Stomach (tissue), 8 donors: ENCODE measurements at regions not wholly inside any gene's neighbourhood (a gene's known extent, or its start where the extent isn't known, plus 50 kb on each side); places are given as distances from the start of the nearest gene placed in this dataset.

Experiments
- DNase-seq, 2 donors: peaks; one replicate each; pipeline versions ENCODE4 v3.0.0 to v3.0.0-alpha.2; 2013 to 2019
- H3K27ac ChIP-seq, 5 donors: fragments of 200-600 bp in 4 of 5; sonication (generic) in 4 of 5; one replicate each; pipeline ENCODE4 v1.5.1; 2013 to 2019; ENCODE audit warnings: mild to moderate bottlenecking in 1 of 5, moderate library complexity in 1 of 5
- H3K27me3 ChIP-seq, 3 donors: fragments of 200-600 bp; sonication (generic); one replicate each; pipeline ENCODE4 v1.5.1; 2017 to 2019; ENCODE audit warnings: mixed run types in 1 of 3
- H3K36me3 ChIP-seq, 4 donors: fragments of 200-600 bp; sonication (generic); 1 replicate in 3 of 4; 2 replicates in 1 of 4; pipeline ENCODE4 v1.5.1; 2016 to 2019
- H3K4me1 ChIP-seq, 4 donors: fragments of 200-600 bp; sonication (generic); one replicate each; pipeline ENCODE4 v1.5.1; 2016 to 2019
- H3K4me3 ChIP-seq, 4 donors: fragments of 200-600 bp; sonication (generic) in 3 of 4; one replicate each; pipeline ENCODE4 v1.5.1; 2016 to 2019; ENCODE audit warnings: mild to moderate bottlenecking in 1 of 4
- H3K9me3 ChIP-seq, 4 donors: fragments of 200-600 bp; sonication (generic); one replicate each; pipeline ENCODE4 v1.5.1; 2016 to 2019
- CTCF ChIP-seq, 7 experiments: fragments of 450-650 bp in 4 of 7; fragments of 200-600 bp in 3 of 7; sonication (generic) in 3 of 7; IDR thresholded peaks; one replicate each; pipeline ENCODE4 v1.5.1; 2016 to 2019; ENCODE audit warnings: antibody characterized with exemption in 7 of 7, control low read depth in 2 of 7, mild to moderate bottlenecking in 1 of 7
- EP300 ChIP-seq: sonication (generic); formaldehyde crosslinking; IDR thresholded peaks from one replicate; pipeline ENCODE4 v1.6.1; 2017; ENCODE audit warnings: antibody characterized with exemption
- POLR2A ChIP-seq, 4 donors: fragments of 450-650 bp; IDR thresholded peaks; one replicate each; pipeline ENCODE4 v1.6.1; 2016; ENCODE audit warnings: antibody characterized with exemption in 4 of 4, control low read depth in 2 of 4, mild to moderate bottlenecking in 1 of 4, moderate library complexity in 1 of 4
- POLR2AphosphoS5 ChIP-seq, 3 donors: sonication (generic); formaldehyde crosslinking; IDR thresholded peaks; one replicate each; pipeline ENCODE4 v1.6.1; 2016; ENCODE audit warnings: antibody characterized with exemption in 3 of 3
- WGBS, 5 donors: extraction: QIAGEN DNeasy Blood & Tissue Kit in 3 of 5; methylation state at CpG; one replicate each; pipeline versions ENCODE4 v1.1.5 to v1.1.7; 2013 to 2018; 5-methylcytosine and 5-hydroxymethylcytosine counted together
- intact Hi-C: fragments of 100-400 bp; cut with DNase I; formaldehyde crosslinking; loops from one replicate; pipeline ENCODE4 v1.15.1; 2023; ENCODE audit warnings: low total_unique reads
- donor health status: healthy with polysubstance abuse.
- donor health status: Bipolar disorder and iron deficiency.
- donor health status: healthy.

GRCh38 chr16:87095271-87095670 lies 221.9 kb downstream of the C16orf95 start:
- H3K27me3 ChIP-seq: peaks cover 0 to 49% (median 6%) of the 10 kb centered on the region in 3 donors
- H3K4me3 ChIP-seq: no peak overlapping the region
- no peaks in the 10 kb centered on the region for H3K36me3 ChIP-seq
- DNase-seq: no peak
- H3K27ac ChIP-seq: no peak overlapping the region
- 72 to 83% (median 76%) methylated on average over 5 of the region's 5 CpGs for WGBS, 5 donors
- H3K4me1 ChIP-seq: no peaks in the 10 kb centered on the region
- no peaks in the 10 kb centered on the region for H3K9me3 ChIP-seq
- intact Hi-C loops: no loop called here
- TF ChIP-seq POLR2AphosphoS5 (IDR thresholded peaks at IDR 0.05): no peak
- no peak for TF ChIP-seq CTCF (IDR thresholded peaks at IDR 0.05)
- no peak for TF ChIP-seq POLR2A (IDR thresholded peaks at IDR 0.05)
- no peak for TF ChIP-seq EP300

GRCh38 chr16:87096746-87097333 lies 220.4 kb downstream of the C16orf95 start:
- Histone ChIP-seq H3K27ac (no peak overlapping the region), H3K36me3 (no peaks in the 10 kb centered on the region), H3K4me3 (no peak overlapping the region), H3K4me1 (no peaks in the 10 kb centered on the region), H3K27me3 (peaks cover 0 to 49% (median 6%) of the 10 kb centered on the region in 3 donors), H3K9me3 (no peaks in the 10 kb centered on the region)
- DNase-seq: no peak
- WGBS, 5 donors: 76 to 89% (median 88%) methylated on average over 11 of the region's 11 CpGs
- intact Hi-C loops: no loop called here
- TF ChIP-seq POLR2A (IDR thresholded peaks at IDR 0.05): no peak

- intact Hi-C loops: no loop called here
- TF ChIP-seq CTCF (IDR thresholded peaks at IDR 0.05): no peak
- no peak for TF ChIP-seq POLR2AphosphoS5 (IDR thresholded peaks at IDR 0.05)
- TF ChIP-seq EP300: no peak
- TF ChIP-seq POLR2A (IDR thresholded peaks at IDR 0.05): no peak
- peaks cover 0 to 49% (median 6%) of the 10 kb centered on the region in 3 donors for H3K27me3 ChIP-seq
- H3K4me1 ChIP-seq: no peaks in the 10 kb centered on the region
- peak in 1 of 2 donors; percentile 56 for DNase-seq
- no peak overlapping the region for H3K27ac ChIP-seq
- no peaks in the 10 kb centered on the region for H3K36me3 ChIP-seq
- H3K4me3 ChIP-seq: no peak overlapping the region
- H3K9me3 ChIP-seq: no peaks in the 10 kb centered on the region
- 56 to 83% (median 71%) methylated on average over 5 of the region's 5 CpGs for WGBS, 5 donors
Observed at GRCh38 chr16:87098361-87098760, 218.8 kb downstream of the C16orf95 start.

- no peak overlapping the region for H3K4me3 ChIP-seq
- H3K9me3 ChIP-seq: peaks cover 0 to 2% (median 0%) of the 10 kb centered on the region in 4 donors
- no peaks in the 10 kb centered on the region for H3K4me1 ChIP-seq
- no peak for DNase-seq
- no peaks in the 10 kb centered on the region for H3K36me3 ChIP-seq
- peaks cover 0 to 43% (median 6%) of the 10 kb centered on the region in 3 donors for H3K27me3 ChIP-seq
- H3K27ac ChIP-seq: no peak overlapping the region
- WGBS, 5 donors: 60 to 71% (median 70%) methylated on average over 9 of the region's 9 CpGs
- intact Hi-C loops: no loop called here
- TF ChIP-seq POLR2A (IDR thresholded peaks at IDR 0.05) (no peak), EP300 (no peak), POLR2AphosphoS5 (IDR thresholded peaks at IDR 0.05) (no peak), CTCF (IDR thresholded peaks at IDR 0.05) (no peak)
Observed at GRCh38 chr16:87098976-87099720, 218.0 kb downstream of the C16orf95 start.
